SW480 (cell line): ENCODE measurements at regions not wholly inside any gene's neighbourhood (a gene's known extent, or its start where the extent isn't known, plus 50 kb on each side); places are given as distances from the start of the nearest gene placed in this dataset.

ENCODE experiments used
- DNase-seq: peaks from one replicate; pipeline ENCODE4 v3.0.0-alpha.2; 2016; ENCODE audit warnings: low spot score

- DNase-seq, result no peak
These were observed 190.6 kb upstream of the FOXF1 start for GRCh38 chr16:86319585-86320236.

- DNase-seq, result no peak
These were observed 190.1 kb upstream of the FOXF1 start for GRCh38 chr16:86320237-86320595.

GRCh38 chr16:86321491-86321890, 188.8 kb upstream of the FOXF1 start:
- no peak for DNase-seq

- DNase-seq, result no peak
These were observed 188.0 kb upstream of the FOXF1 start for GRCh38 chr16:86322283-86322682.

- DNase-seq, result no peak
These were observed 187.5 kb upstream of the FOXF1 start for GRCh38 chr16:86322806-86323205.

GRCh38 chr16:86324320-86324719, 186.0 kb upstream of the FOXF1 start:
- no peak for DNase-seq

GRCh38 chr16:86325360-86325759, 185.0 kb upstream of the FOXF1 start:
- DNase-seq, result no peak

GRCh38 chr16:86325895-86326294, 184.4 kb upstream of the FOXF1 start:
- no peak for DNase-seq

- DNase-seq, result no peak
These were observed 183.0 kb upstream of the FOXF1 start for GRCh38 chr16:86327321-86327720.

- DNase-seq, result no peak
These were observed 179.4 kb upstream of the FOXF1 start for GRCh38 chr16:86330906-86331305.

GRCh38 chr16:86334079-86334635, 176.2 kb upstream of the FOXF1 start:
- no peak for DNase-seq

GRCh38 chr16:86335266-86336172, 174.8 kb upstream of the FOXF1 start:
- no peak for DNase-seq

- DNase-seq, result no peak
These were observed 173.2 kb upstream of the FOXF1 start for GRCh38 chr16:86337138-86337537.

- no peak for DNase-seq
These were observed 172.5 kb upstream of the FOXF1 start for GRCh38 chr16:86337581-86338402.

GRCh38 chr16:86338403-86339115, 171.8 kb upstream of the FOXF1 start:
- DNase-seq, result no peak

GRCh38 chr16:86342161-86342834, 168.0 kb upstream of the FOXF1 start:
- DNase-seq, result no peak

- no peak for DNase-seq
These were observed 167.1 kb upstream of the FOXF1 start for GRCh38 chr16:86343027-86343795.

- DNase-seq, result no peak
These were observed 166.3 kb upstream of the FOXF1 start for GRCh38 chr16:86343796-86344585.

GRCh38 chr16:86344586-86344871, 165.8 kb upstream of the FOXF1 start:
- no peak for DNase-seq

- DNase-seq, result no peak
These were observed 165.4 kb upstream of the FOXF1 start for GRCh38 chr16:86344881-86345280.
